ENCODE measurements at regions not wholly inside any gene's neighbourhood (a gene's known extent, or its start where the extent isn't known, plus 50 kb on each side); places are given as distances from the start of the nearest gene placed in this dataset.
A peak's percentile ranks its signal among the peaks of the same experiment; 100 is the strongest.

DNA sequence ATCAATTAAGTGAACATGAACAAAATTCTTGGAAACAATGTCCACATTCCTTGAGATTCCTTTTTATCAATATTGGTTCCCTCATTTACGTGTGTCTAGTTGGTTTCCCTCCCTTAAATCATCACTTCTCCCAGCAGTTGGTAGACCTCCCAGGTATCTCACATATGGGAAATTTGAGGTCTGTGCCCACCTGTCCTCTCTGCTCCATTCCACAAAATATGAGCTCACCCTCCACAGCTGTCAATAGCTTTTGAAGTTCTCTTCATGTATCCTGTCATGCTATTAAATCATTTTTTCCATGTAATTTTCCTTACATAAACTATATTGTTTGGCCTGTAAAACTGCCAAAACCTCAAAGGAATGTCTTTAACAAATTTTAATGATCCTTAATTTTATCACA is 992.2 kb upstream of the ACVR2A start:
- Histone ChIP-seq H3K9ac (ENCODE audit: low read length in 5 of 5) (no peak overlapping the region), H3K9me3 (ENCODE audit: control insufficient read depth in 5 of 5, low read length in 5 of 5) (no peaks in the 10 kb centered on the region), H3K27ac (ENCODE audit: low read depth, low read length) (no peak overlapping the region), H3K27me3 (ENCODE audit: control insufficient read depth in 5 of 5, insufficient read depth in 4 of 5, low read length in 5 of 5) (no peaks in the 10 kb centered on the region), H3K4me3 (ENCODE audit: low read depth in 1 of 5, low read length in 5 of 5) (no peak overlapping the region), H3K36me3 (ENCODE audit: control insufficient read depth in 5 of 5, insufficient read depth in 5 of 5, low read length in 5 of 5) (no peaks in the 10 kb centered on the region), H3K4me1 (ENCODE audit: control insufficient read depth in 5 of 5, insufficient read depth in 5 of 5, low read length in 5 of 5) (no peaks in the 10 kb centered on the region)

- Histone ChIP-seq H3K4me1 (ENCODE audit: control insufficient read depth in 5 of 5, insufficient read depth in 5 of 5, low read length in 5 of 5) (no peaks in the 10 kb centered on the region), H3K9me3 (ENCODE audit: control insufficient read depth in 5 of 5, low read length in 5 of 5) (no peaks in the 10 kb centered on the region), H3K27ac (ENCODE audit: low read depth, low read length) (no peak overlapping the region), H3K9ac (ENCODE audit: low read length in 5 of 5) (no peak overlapping the region), H3K4me3 (ENCODE audit: low read depth in 1 of 5, low read length in 5 of 5) (no peak overlapping the region), H3K27me3 (ENCODE audit: control insufficient read depth in 5 of 5, insufficient read depth in 4 of 5, low read length in 5 of 5) (no peaks in the 10 kb centered on the region), H3K36me3 (ENCODE audit: control insufficient read depth in 5 of 5, insufficient read depth in 5 of 5, low read length in 5 of 5) (no peaks in the 10 kb centered on the region)
These were observed 994.1 kb upstream of the ACVR2A start for GRCh38 chr2:146850746-146851145.

GRCh38 chr2:146847846-146848245 is 997.0 kb upstream of the ACVR2A start:
- no peak overlapping the region for H3K27ac ChIP-seq (ENCODE audit: low read depth, low read length)
- no peaks in the 10 kb centered on the region for H3K36me3 ChIP-seq (ENCODE audit: control insufficient read depth in 5 of 5, insufficient read depth in 5 of 5, low read length in 5 of 5)
- H3K4me3 ChIP-seq (ENCODE audit: low read depth in 1 of 5, low read length in 5 of 5), result no peak overlapping the region
- no peaks in the 10 kb centered on the region for H3K27me3 ChIP-seq (ENCODE audit: control insufficient read depth in 5 of 5, insufficient read depth in 4 of 5, low read length in 5 of 5)
- H3K4me1 ChIP-seq (ENCODE audit: control insufficient read depth in 5 of 5, insufficient read depth in 5 of 5, low read length in 5 of 5), result no peaks in the 10 kb centered on the region
- no peak overlapping the region for H3K9ac ChIP-seq (ENCODE audit: low read length in 5 of 5)
- no peaks in the 10 kb centered on the region for H3K9me3 ChIP-seq (ENCODE audit: control insufficient read depth in 5 of 5, low read length in 5 of 5)

- Histone ChIP-seq H3K4me1 (ENCODE audit: control insufficient read depth in 5 of 5, insufficient read depth in 5 of 5, low read length in 5 of 5) (no peaks in the 10 kb centered on the region), H3K36me3 (ENCODE audit: control insufficient read depth in 5 of 5, insufficient read depth in 5 of 5, low read length in 5 of 5) (no peaks in the 10 kb centered on the region), H3K4me3 (ENCODE audit: low read depth in 1 of 5, low read length in 5 of 5) (no peak overlapping the region), H3K9ac (ENCODE audit: low read length in 5 of 5) (no peak overlapping the region), H3K27ac (ENCODE audit: low read depth, low read length) (no peak overlapping the region), H3K27me3 (ENCODE audit: control insufficient read depth in 5 of 5, insufficient read depth in 4 of 5, low read length in 5 of 5) (no peaks in the 10 kb centered on the region), H3K9me3 (ENCODE audit: control insufficient read depth in 5 of 5, low read length in 5 of 5) (no peaks in the 10 kb centered on the region)
These were observed 1000.4 kb upstream of the ACVR2A start for GRCh38 chr2:146844226-146844990.

GRCh38 chr2:146837857-146838256 is 1007.0 kb upstream of the ACVR2A start:
- Histone ChIP-seq H3K27ac (ENCODE audit: low read depth, low read length) (no peak overlapping the region), H3K4me1 (ENCODE audit: control insufficient read depth in 5 of 5, insufficient read depth in 5 of 5, low read length in 5 of 5) (no peaks in the 10 kb centered on the region), H3K27me3 (ENCODE audit: control insufficient read depth in 5 of 5, insufficient read depth in 4 of 5, low read length in 5 of 5) (no peaks in the 10 kb centered on the region), H3K36me3 (ENCODE audit: control insufficient read depth in 5 of 5, insufficient read depth in 5 of 5, low read length in 5 of 5) (no peaks in the 10 kb centered on the region), H3K4me3 (ENCODE audit: low read depth in 1 of 5, low read length in 5 of 5) (no peak overlapping the region), H3K9me3 (ENCODE audit: control insufficient read depth in 5 of 5, low read length in 5 of 5) (no peaks in the 10 kb centered on the region), H3K9ac (ENCODE audit: low read length in 5 of 5) (no peak overlapping the region)

GRCh38 chr2:146826388-146826787 is 1018.4 kb upstream of the ACVR2A start:
- Histone ChIP-seq H3K36me3 (ENCODE audit: control insufficient read depth in 5 of 5, insufficient read depth in 5 of 5, low read length in 5 of 5) (no peaks in the 10 kb centered on the region), H3K9ac (ENCODE audit: low read length in 5 of 5) (no peak overlapping the region), H3K4me3 (ENCODE audit: low read depth in 1 of 5, low read length in 5 of 5) (no peak overlapping the region), H3K27me3 (ENCODE audit: control insufficient read depth in 5 of 5, insufficient read depth in 4 of 5, low read length in 5 of 5) (no peaks in the 10 kb centered on the region), H3K9me3 (ENCODE audit: control insufficient read depth in 5 of 5, low read length in 5 of 5) (peaks cover 0 to 5% (median 2%) of the 10 kb centered on the region in 5 donors), H3K27ac (ENCODE audit: low read depth, low read length) (no peak overlapping the region), H3K4me1 (ENCODE audit: control insufficient read depth in 5 of 5, insufficient read depth in 5 of 5, low read length in 5 of 5) (peaks cover 0 to 6% (median 3%) of the 10 kb centered on the region in 5 donors)

- H3K27ac ChIP-seq (ENCODE audit: low read depth, low read length), result no peak overlapping the region
- H3K9me3 ChIP-seq (ENCODE audit: control insufficient read depth in 5 of 5, low read length in 5 of 5), result no peaks in the 10 kb centered on the region
- H3K27me3 ChIP-seq (ENCODE audit: control insufficient read depth in 5 of 5, insufficient read depth in 4 of 5, low read length in 5 of 5), result no peaks in the 10 kb centered on the region
- peaks cover 4 to 19% (median 5%) of the 10 kb centered on the region in 5 donors for H3K4me1 ChIP-seq (ENCODE audit: control insufficient read depth in 5 of 5, insufficient read depth in 5 of 5, low read length in 5 of 5)
- H3K4me3 ChIP-seq (ENCODE audit: low read depth in 1 of 5, low read length in 5 of 5), result peak overlapping the region in 1 of 5 donors; percentile 20
- no peaks in the 10 kb centered on the region for H3K36me3 ChIP-seq (ENCODE audit: control insufficient read depth in 5 of 5, insufficient read depth in 5 of 5, low read length in 5 of 5)
- no peak overlapping the region for H3K9ac ChIP-seq (ENCODE audit: low read length in 5 of 5)
These were observed 1023.0 kb upstream of the ACVR2A start for GRCh38 chr2:146821836-146822316.

DNA sequence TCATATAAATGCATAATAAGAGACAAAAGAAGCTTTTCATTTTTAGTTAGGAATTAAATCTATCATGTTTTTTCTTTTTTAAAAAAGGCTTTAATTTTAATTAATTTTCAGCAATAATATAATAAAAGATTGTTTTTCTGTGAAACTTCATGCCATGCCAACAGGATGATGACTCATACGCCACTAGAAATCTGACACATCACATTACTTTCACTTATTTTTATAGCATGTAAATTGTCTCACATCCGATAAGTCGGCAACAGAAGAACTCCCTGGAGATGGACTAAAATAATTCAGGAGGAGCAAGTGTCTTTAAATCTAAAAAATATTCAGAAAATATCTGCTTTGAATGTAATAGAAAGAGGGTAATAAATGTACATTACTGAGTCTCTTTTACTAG is 1024.2 kb upstream of the ACVR2A start:
- H3K27me3 ChIP-seq (ENCODE audit: control insufficient read depth in 5 of 5, insufficient read depth in 4 of 5, low read length in 5 of 5), result no peaks in the 10 kb centered on the region

GRCh38 chr2:146818122-146818521 is 1026.7 kb upstream of the ACVR2A start:
- H3K27ac ChIP-seq (ENCODE audit: low read depth, low read length), result no peak overlapping the region
- H3K4me3 ChIP-seq (ENCODE audit: low read depth in 1 of 5, low read length in 5 of 5), result no peak overlapping the region
- H3K4me1 ChIP-seq (ENCODE audit: control insufficient read depth in 5 of 5, insufficient read depth in 5 of 5, low read length in 5 of 5), result peaks cover 4 to 19% (median 5%) of the 10 kb centered on the region in 5 donors
- H3K9me3 ChIP-seq (ENCODE audit: control insufficient read depth in 5 of 5, low read length in 5 of 5), result no peaks in the 10 kb centered on the region
- no peaks in the 10 kb centered on the region for H3K36me3 ChIP-seq (ENCODE audit: control insufficient read depth in 5 of 5, insufficient read depth in 5 of 5, low read length in 5 of 5)
- no peak overlapping the region for H3K9ac ChIP-seq (ENCODE audit: low read length in 5 of 5)
- H3K27me3 ChIP-seq (ENCODE audit: control insufficient read depth in 5 of 5, insufficient read depth in 4 of 5, low read length in 5 of 5), result no peaks in the 10 kb centered on the region

More for the DNA sequence above, 1024.2 kb upstream of the ACVR2A start:
- H3K9ac ChIP-seq (ENCODE audit: low read length in 5 of 5), result no peak overlapping the region
- H3K4me3 ChIP-seq (ENCODE audit: low read depth in 1 of 5, low read length in 5 of 5), result no peak overlapping the region
- H3K36me3 ChIP-seq (ENCODE audit: control insufficient read depth in 5 of 5, insufficient read depth in 5 of 5, low read length in 5 of 5), result no peaks in the 10 kb centered on the region
- H3K4me1 ChIP-seq (ENCODE audit: control insufficient read depth in 5 of 5, insufficient read depth in 5 of 5, low read length in 5 of 5), result peaks cover 4 to 19% (median 5%) of the 10 kb centered on the region in 5 donors
- H3K9me3 ChIP-seq (ENCODE audit: control insufficient read depth in 5 of 5, low read length in 5 of 5), result no peaks in the 10 kb centered on the region
- H3K27ac ChIP-seq (ENCODE audit: low read depth, low read length), result no peak overlapping the region

DNA sequence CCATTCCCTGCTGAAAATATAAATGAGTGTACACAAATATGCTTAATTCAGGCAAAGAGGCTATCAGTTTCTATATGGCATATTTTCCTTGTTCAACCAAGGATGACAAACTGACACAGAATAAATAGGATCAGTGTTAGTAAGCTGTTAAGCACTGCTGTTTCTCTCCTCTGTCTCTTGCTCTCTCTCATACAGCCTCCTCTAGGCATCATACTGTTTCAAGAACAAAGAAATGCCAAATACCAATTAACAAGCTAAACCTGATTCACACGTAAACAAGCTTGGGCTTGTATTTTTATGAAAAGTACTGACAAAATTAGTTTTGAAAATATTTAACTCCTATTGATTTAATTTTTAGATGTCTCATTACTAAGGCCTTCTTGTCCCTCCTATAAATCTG is 1027.2 kb upstream of the ACVR2A start:
- Histone ChIP-seq H3K36me3 (ENCODE audit: control insufficient read depth in 5 of 5, insufficient read depth in 5 of 5, low read length in 5 of 5) (no peaks in the 10 kb centered on the region), H3K9ac (ENCODE audit: low read length in 5 of 5) (no peak overlapping the region), H3K9me3 (ENCODE audit: control insufficient read depth in 5 of 5, low read length in 5 of 5) (no peaks in the 10 kb centered on the region), H3K4me3 (ENCODE audit: low read depth in 1 of 5, low read length in 5 of 5) (no peak overlapping the region), H3K27ac (ENCODE audit: low read depth, low read length) (no peak overlapping the region), H3K27me3 (ENCODE audit: control insufficient read depth in 5 of 5, insufficient read depth in 4 of 5, low read length in 5 of 5) (no peaks in the 10 kb centered on the region), H3K4me1 (ENCODE audit: control insufficient read depth in 5 of 5, insufficient read depth in 5 of 5, low read length in 5 of 5) (peaks cover 4 to 19% (median 5%) of the 10 kb centered on the region in 5 donors)
